Right lobe of liver (tissue), 4 donors: ENCODE measurements at regions not wholly inside any gene's neighbourhood (a gene's known extent, or its start where the extent isn't known, plus 50 kb on each side); places are given as distances from the start of the nearest gene placed in this dataset.
"Not testable (repeated sequence)": the region's sequence is repeated elsewhere in the genome, so short reads cannot be mapped to it uniquely, and the experiment has no call there.

ENCODE experiments used
- CTCF ChIP-seq, 4 donors: fragments of 200-600 bp in 3 of 4; fragments of 450-650 bp in 1 of 4; IDR thresholded peaks; one replicate each; pipeline versions ENCODE4 v1.5.1 to v1.8.0; 2016 to 2022; ENCODE audit warnings: antibody characterized with exemption in 4 of 4, mild to moderate bottlenecking in 2 of 4
- POLR2A ChIP-seq: fragments of 450-650 bp; IDR thresholded peaks from one replicate; pipeline ENCODE4 v1.6.1; 2017; ENCODE audit warnings: antibody characterized with exemption, mild to moderate bottlenecking
- donor health status: DM: no; HTN: no; CAD: no.
- donor health status: DM: no; HTN: no; CAD: no.
- donor health status: DM: no; HTN: yes; CAD: no.

- not testable (repeated sequence) for TF ChIP-seq CTCF (IDR thresholded peaks at IDR 0.05); POLR2A
Measured at GRCh38 chr2:111586014-111586413, 298.0 kb downstream of the ANAPC1 start.
